GM21515 (cell line): ENCODE measurements at regions not wholly inside any gene's neighbourhood (a gene's known extent, or its start where the extent isn't known, plus 50 kb on each side); places are given as distances from the start of the nearest gene placed in this dataset.
"Not testable (repeated sequence)": the region's sequence is repeated elsewhere in the genome, so short reads cannot be mapped to it uniquely, and the experiment has no call there.

Experiments used
- ATAC-seq: cut with Tn5 transposase; IDR thresholded peaks from one replicate; pipeline ENCODE4 v1.9.1; 2021; ENCODE audit not compliant: unreplicated experiment

DNA sequence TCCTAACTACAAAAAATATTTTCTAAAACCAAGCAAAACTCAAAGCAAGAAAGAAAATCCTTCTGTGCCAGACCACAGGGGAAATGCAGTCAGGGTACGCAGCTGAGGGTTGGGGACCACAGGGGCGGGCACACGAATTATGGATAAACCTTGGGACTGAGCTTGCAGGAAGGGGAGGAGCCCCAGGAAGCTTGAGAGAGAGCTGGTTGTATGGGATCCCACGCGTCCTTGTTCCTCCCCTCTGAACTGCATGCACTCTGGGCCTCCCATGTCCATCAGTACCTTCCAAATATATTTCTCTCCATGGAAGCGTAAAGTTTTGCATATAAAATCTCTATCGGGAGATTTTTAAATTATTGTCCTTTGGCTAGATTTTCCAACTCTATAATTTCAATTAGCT lies 673.4 kb downstream of the TBC1D22A start:
- ATAC-seq = no peak

GRCh38 chr22:47435204-47435487 lies 672.7 kb downstream of the TBC1D22A start:
- ATAC-seq = no peak

DNA sequence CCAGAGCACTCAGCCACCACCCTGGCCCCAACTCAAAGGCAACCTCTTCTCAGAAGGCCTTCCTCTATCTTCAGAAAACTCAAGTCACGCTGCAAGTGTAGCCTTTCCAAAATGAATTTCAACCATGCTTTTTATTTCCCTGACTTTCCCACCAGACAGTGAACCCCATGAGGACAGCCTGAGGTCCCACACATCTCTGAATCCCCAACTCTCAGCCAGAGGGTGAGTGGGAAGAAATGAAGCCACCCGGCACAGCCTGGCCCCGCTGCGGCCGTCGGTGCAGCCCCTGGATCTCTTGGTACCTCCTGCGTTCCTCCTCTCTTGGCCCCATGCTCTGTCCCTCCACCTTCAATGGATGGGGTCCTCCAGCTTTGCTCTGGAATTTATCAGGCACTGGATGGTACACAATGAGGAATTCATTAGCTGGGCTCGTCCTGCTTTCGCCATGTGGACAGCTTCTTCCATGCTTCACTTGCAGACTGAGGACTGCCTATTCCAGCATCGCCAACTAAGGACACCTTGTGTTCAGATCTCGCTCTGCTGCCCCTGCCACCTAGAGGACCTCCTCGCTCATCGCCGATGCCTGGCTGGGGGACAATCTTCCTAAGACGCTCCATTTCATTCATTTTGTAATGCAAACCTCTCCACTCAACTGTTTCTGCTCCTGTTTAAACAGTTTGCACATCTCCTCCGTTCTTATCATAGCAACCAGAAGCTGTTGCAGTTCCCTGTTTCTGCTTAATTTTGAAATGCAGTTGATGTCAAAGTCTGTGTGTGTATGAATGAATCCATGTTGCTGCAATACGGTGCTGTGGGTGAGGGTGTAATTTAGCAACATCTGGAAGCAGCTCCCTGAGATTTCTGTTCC lies 672.1 kb downstream of the TBC1D22A start:
- no peak for ATAC-seq

DNA sequence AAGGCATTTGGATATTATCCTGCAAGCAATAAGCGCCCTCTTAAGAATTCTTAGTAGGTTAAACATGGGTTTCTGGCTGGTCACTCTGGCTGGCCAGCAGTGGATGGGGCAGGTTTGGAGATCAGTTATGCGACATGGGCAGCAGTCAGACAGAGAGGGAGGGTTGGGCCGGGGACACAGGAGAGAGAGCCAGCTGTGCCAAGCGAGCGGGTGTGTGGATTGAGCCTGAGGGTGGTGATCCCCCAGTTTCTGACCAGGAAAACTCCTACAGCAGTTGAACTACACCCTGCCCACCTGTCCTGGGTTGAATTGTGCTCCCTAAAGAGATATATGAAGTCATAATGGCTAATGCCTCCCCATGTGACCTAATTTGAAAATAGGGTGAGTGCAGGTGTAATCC lies 671.2 kb downstream of the TBC1D22A start:
- no peak for ATAC-seq

GRCh38 chr22:47432683-47433082 lies 670.2 kb downstream of the TBC1D22A start:
- ATAC-seq = no peak

DNA sequence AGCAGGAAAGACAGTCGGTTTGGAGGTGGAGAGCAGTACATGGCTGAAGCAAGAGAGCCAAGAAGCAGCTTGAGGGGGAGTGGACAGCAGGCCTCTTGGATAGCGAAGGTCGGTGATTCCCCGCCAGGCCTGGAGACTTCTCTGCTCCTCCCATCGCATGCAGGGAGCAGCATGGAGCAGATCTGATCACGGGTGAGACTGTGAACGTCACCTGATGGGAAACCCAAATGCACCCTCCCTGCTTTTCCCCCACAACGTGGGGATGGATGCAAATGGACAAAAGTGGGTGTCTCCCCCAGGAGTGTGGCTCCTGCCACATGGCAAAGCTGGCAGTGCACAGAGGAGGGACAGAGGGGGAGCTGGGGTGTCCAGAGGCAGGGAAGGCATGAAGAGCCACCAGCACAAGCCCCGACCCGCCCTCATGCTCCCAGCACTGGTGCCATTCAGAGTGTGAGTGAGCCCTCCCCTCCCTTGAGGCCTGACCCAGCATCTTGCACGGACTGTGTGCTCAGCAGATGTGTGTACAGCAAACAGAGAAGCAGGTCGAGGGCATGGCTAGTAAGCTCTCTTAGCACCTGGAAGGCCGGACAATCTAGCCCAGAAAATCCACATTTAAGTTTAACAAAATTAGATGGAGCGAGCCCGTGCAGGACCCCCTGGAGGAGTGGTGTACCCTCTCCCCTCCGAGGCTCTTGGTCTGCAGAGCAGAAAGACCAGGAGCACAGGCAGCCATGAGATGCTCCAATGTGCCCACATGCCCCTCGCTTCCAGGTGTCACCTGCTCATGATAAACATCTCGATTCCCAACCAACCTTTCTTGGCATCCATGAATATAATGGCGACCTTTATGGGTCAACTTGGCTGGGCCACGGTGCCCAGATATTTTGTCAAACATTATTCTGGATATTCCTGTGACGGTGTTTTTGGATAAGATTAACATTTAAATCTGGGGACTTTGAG lies 661.7 kb downstream of the TBC1D22A start:
- ATAC-seq = no peak

DNA sequence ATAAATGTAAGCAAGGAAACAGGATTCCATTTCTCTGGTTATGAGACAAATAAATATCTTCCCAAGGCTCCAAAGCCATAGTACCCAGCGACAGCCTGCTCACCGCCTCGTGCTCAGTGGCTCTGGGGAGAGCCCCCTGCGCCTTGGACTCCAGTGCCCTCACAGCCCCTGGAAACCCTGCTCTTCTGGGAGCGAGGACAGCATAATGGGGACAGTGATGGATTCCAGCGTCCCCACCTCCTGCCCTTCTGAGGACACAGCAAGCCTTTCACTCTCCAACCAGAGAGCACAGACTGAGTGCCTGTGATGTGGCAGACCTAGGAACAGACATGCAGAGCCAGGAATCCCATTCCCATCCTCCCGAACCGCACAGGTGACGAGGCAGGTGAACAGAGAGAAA lies 660.8 kb downstream of the TBC1D22A start:
- ATAC-seq = no peak

- no peak for ATAC-seq
Measured at GRCh38 chr22:47422736-47423135, 660.3 kb downstream of the TBC1D22A start.

DNA sequence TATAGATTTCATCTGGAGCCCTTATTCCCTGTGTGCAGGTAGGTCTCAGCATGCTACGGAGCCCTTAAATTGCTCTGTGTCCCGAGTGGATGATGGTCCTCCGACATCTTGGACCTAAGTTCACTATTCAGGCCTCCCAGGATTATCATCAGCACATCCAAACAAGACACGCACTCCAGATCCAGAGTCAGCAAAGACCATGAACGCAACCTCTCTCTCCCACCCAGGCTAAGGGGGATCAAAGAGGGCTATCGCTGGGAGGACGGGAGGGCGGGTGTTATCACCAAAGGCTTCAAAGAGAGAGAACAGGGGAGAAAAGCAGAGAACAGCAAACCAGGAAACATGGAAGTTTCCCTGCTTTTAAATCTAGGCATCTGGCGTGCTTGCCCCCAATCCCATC lies 659.4 kb downstream of the TBC1D22A start:
- ATAC-seq = no peak

DNA sequence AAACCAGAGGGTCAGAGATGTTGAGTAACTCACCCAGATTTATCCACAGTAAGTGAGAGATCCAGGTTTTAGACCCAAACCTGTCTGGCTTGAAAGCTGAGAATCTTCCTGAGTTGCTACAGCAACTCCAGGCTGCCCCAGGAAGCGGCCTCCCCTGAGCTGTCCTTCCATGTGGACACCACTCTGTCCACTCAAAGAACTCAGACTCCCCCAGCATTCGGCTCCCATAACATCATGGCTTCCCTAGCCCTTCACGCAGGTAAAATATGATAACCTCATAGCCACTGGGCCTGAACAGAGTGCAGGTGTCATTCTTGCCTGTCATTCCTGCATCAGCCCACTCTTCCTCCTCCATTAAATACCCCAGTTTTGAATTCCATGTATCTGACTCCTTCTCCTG lies 657.8 kb downstream of the TBC1D22A start:
- ATAC-seq = no peak

- ATAC-seq = no peak
Measured at GRCh38 chr22:47419239-47419638, 656.8 kb downstream of the TBC1D22A start.

GRCh38 chr22:47417699-47418098 lies 655.2 kb downstream of the TBC1D22A start:
- ATAC-seq = no peak

GRCh38 chr22:47411006-47411405 lies 648.6 kb downstream of the TBC1D22A start:
- no peak for ATAC-seq

- ATAC-seq = no peak
Measured at GRCh38 chr22:47409539-47410275, 647.3 kb downstream of the TBC1D22A start.

DNA sequence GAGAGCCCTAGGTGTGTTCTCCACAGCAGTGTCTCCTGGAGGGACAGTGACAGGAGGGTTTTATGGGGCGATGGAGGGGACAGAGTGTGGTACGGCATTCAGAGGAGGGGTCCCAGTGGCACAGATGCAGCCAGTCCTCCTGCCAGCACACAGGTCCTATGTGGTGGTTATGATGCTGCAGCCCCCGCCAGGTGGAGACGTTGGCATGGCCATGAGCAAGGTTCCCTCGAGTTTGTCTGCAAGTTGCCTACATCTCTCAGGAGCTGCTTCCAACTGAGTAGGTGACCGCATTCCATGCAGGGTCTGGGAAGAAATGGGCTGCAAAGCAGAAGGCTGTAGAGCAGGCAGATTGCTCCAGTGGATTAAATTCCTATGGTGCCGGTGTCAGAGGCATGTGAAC lies 646.0 kb downstream of the TBC1D22A start:
- ATAC-seq = no peak

GRCh38 chr22:47407461-47408025 lies 645.1 kb downstream of the TBC1D22A start:
- ATAC-seq = no peak

GRCh38 chr22:47406896-47407295 lies 644.4 kb downstream of the TBC1D22A start:
- ATAC-seq = no peak

DNA sequence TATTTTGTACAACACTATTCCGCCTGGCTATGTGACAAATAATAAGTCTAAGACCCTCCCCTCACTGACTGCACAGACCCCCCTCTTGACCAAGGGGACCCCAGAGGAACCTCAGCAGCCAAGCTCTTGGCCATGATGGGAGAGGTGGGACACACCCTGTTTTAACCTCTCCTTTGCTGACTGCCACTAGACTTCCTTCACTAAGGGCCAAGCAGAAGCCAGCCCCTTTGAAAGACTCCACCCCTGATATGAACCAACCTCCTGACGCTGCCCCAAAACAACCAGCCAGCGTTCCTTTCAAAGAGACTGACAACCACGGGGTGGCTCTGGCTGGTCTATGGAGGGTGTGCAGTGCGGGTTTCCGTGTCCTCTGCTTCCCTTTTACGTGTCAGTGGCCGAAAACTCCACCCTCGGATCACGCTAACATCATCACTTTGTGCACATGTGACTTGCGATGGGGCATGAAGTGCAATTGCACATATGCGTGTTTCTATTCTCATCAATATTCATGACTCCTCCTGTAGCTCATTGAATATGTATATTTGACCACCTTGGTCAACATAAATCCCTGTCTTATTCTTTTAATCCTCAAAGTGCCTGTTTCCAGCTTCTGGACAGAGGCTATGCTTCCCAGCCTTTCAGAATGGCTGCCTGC lies 643.9 kb downstream of the TBC1D22A start:
- no peak for ATAC-seq

DNA sequence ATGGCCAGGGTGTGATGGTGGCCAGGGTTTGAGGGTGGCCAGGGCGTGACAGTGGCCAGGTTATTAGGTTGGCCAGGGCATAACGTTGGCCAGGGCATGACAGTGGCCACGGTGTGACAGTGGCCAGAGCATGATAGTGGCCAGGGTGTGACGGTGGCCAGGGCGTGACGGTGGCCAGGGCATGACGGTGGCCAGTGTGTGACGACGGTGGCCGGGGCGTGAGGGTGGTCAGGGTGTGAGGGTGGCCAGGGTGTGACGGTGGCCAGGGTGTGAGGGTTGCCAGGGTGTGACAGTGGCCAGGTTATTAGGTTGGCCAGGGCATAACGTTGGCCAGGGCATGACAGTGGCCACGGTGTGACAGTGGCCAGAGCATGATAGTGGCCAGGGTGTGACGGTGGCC lies 642.8 kb downstream of the TBC1D22A start:
- ATAC-seq = not testable (repeated sequence)

- no peak for ATAC-seq
Measured at GRCh38 chr22:47402876-47403525, 640.6 kb downstream of the TBC1D22A start.
